ENCODE measurements at regions not wholly inside any gene's neighbourhood (a gene's known extent, or its start where the extent isn't known, plus 50 kb on each side); places are given as distances from the start of the nearest gene placed in this dataset.
A peak's percentile ranks its signal among the peaks of the same experiment; 100 is the strongest.

GRCh38 chr7:104264285-104264684, 56.5 kb upstream of the ORC5 start:
- Histone ChIP-seq H3K27ac (ENCODE audit: low read depth, low read length) (no peak overlapping the region), H2BK12ac (ENCODE audit: low read length) (no peak overlapping the region), H2BK120ac (ENCODE audit: insufficient read depth, low read length, poor library complexity) (no peak overlapping the region), H3K4me3 (ENCODE audit: low read depth, low read length) (no peak overlapping the region), H3K79me1 (ENCODE audit: low read length) (no peaks in the 10 kb centered on the region), H3K18ac (ENCODE audit: low read length) (no peak overlapping the region), H3K4ac (ENCODE audit: low read depth, low read length) (no peak overlapping the region), H2AK5ac (ENCODE audit: low read length) (no peak overlapping the region), H3K79me2 (ENCODE audit: control insufficient read depth, insufficient read depth, low read length, poor library complexity) (no peaks in the 10 kb centered on the region), H2BK5ac (ENCODE audit: low read depth, low read length, poor library complexity) (no peak overlapping the region), H3K23ac (ENCODE audit: low read length) (no peak overlapping the region), H2AFZ (ENCODE audit: insufficient read depth, low read length, poor library complexity) (no peak overlapping the region), H3K14ac (ENCODE audit: low read length) (no peak overlapping the region), H3K9me3 (ENCODE audit: insufficient read depth, low read depth, low read length) (no peaks in the 10 kb centered on the region), H4K91ac (ENCODE audit: low read depth, low read length) (no peak overlapping the region), H3K27me3 (ENCODE audit: insufficient read depth, low read length) (no peaks in the 10 kb centered on the region), H4K8ac (ENCODE audit: low read depth, low read length) (no peak overlapping the region), H3K4me2 (ENCODE audit: low read length) (no peak overlapping the region), H4K12ac (ENCODE audit: low read depth, low read length) (no peak overlapping the region), H3K36me3 (ENCODE audit: control insufficient read depth in 1 of 2, insufficient read depth in 2 of 2, low read length in 2 of 2) (no peaks in the 10 kb centered on the region), H3K4me1 (ENCODE audit: control insufficient read depth in 1 of 2, insufficient read depth in 2 of 2, low read length in 2 of 2) (no peaks in the 10 kb centered on the region), H3K9ac (ENCODE audit: low read length) (no peak overlapping the region)
- peak in 1 of 2 donors; percentile 9 for DNase-seq
- no CpG with 5 or more reads among the region's 3 CpGs for WGBS (ENCODE audit: extremely low coverage, insufficient coverage, insufficient read length)

- Histone ChIP-seq H3K79me1 (ENCODE audit: low read length) (no peaks in the 10 kb centered on the region), H2AFZ (ENCODE audit: insufficient read depth, low read length, poor library complexity) (no peak overlapping the region), H3K27me3 (ENCODE audit: insufficient read depth, low read length) (no peaks in the 10 kb centered on the region), H3K18ac (ENCODE audit: low read length) (no peak overlapping the region), H3K4me3 (ENCODE audit: low read depth, low read length) (no peak overlapping the region), H4K91ac (ENCODE audit: low read depth, low read length) (no peak overlapping the region), H3K9ac (ENCODE audit: low read length) (no peak overlapping the region), H2BK12ac (ENCODE audit: low read length) (no peak overlapping the region), H3K4ac (ENCODE audit: low read depth, low read length) (no peak overlapping the region), H3K27ac (ENCODE audit: low read depth, low read length) (no peak overlapping the region), H4K12ac (ENCODE audit: low read depth, low read length) (no peak overlapping the region), H3K36me3 (ENCODE audit: control insufficient read depth in 1 of 2, insufficient read depth in 2 of 2, low read length in 2 of 2) (no peaks in the 10 kb centered on the region), H3K14ac (ENCODE audit: low read length) (no peak overlapping the region), H2BK5ac (ENCODE audit: low read depth, low read length, poor library complexity) (no peak overlapping the region), H2BK120ac (ENCODE audit: insufficient read depth, low read length, poor library complexity) (no peak overlapping the region), H3K4me1 (ENCODE audit: control insufficient read depth in 1 of 2, insufficient read depth in 2 of 2, low read length in 2 of 2) (no peaks in the 10 kb centered on the region), H3K4me2 (ENCODE audit: low read length) (no peak overlapping the region), H3K79me2 (ENCODE audit: control insufficient read depth, insufficient read depth, low read length, poor library complexity) (no peaks in the 10 kb centered on the region), H4K8ac (ENCODE audit: low read depth, low read length) (no peak overlapping the region), H3K9me3 (ENCODE audit: insufficient read depth, low read depth, low read length) (no peaks in the 10 kb centered on the region), H2AK5ac (ENCODE audit: low read length) (no peak overlapping the region), H3K23ac (ENCODE audit: low read length) (no peak overlapping the region)
- DNase-seq, result peak in 1 of 2 donors; percentile 18
- no CpG with 5 or more reads among the region's 3 CpGs for WGBS (ENCODE audit: extremely low coverage, insufficient coverage, insufficient read length)
Measured at GRCh38 chr7:104267701-104268368, 60.0 kb upstream of the ORC5 start.

DNA sequence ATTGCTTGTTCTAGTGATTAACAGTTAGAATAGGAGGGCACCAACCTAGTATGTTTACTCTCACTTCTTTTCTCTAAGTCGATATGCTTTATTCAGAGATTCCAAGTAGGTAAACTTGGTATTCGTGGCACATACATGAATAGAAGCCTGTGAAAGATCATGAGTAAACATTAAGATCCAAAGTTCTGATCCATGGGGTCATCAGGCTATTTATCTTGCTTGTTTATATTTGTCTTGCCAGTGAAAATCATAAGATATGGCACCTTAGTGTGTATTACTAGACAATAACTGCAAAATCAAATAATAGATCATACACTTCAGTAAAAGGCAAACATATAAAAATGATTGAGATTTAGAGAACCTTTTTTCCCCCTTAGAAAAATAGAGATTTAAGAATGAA, 56.5 kb upstream of the LHFPL3 start:
- no peak overlapping the region for H3K23ac ChIP-seq (ENCODE audit: low read length)
- no peaks in the 10 kb centered on the region for H3K4me1 ChIP-seq (ENCODE audit: control insufficient read depth in 1 of 2, insufficient read depth in 2 of 2, low read length in 2 of 2)
- no peak overlapping the region for H2BK120ac ChIP-seq (ENCODE audit: insufficient read depth, low read length, poor library complexity)
- H3K27me3 ChIP-seq (ENCODE audit: insufficient read depth, low read length), result no peaks in the 10 kb centered on the region
- H3K4ac ChIP-seq (ENCODE audit: low read depth, low read length), result no peak overlapping the region
- no peak overlapping the region for H2AK5ac ChIP-seq (ENCODE audit: low read length)
- H2BK12ac ChIP-seq (ENCODE audit: low read length), result no peak overlapping the region
- DNase-seq, result no peak
- H3K18ac ChIP-seq (ENCODE audit: low read length), result no peak overlapping the region
- no peak overlapping the region for H2AFZ ChIP-seq (ENCODE audit: insufficient read depth, low read length, poor library complexity)
- H3K4me3 ChIP-seq (ENCODE audit: low read depth, low read length), result no peak overlapping the region
- H3K9ac ChIP-seq (ENCODE audit: low read length), result no peak overlapping the region
- H3K79me1 ChIP-seq (ENCODE audit: low read length), result no peaks in the 10 kb centered on the region
- no peak overlapping the region for H3K27ac ChIP-seq (ENCODE audit: low read depth, low read length)
- no peak overlapping the region for H3K4me2 ChIP-seq (ENCODE audit: low read length)
- no peaks in the 10 kb centered on the region for H3K36me3 ChIP-seq (ENCODE audit: control insufficient read depth in 1 of 2, insufficient read depth in 2 of 2, low read length in 2 of 2)
- no peak overlapping the region for H4K91ac ChIP-seq (ENCODE audit: low read depth, low read length)
- H3K9me3 ChIP-seq (ENCODE audit: insufficient read depth, low read depth, low read length), result peaks cover 1% of the 10 kb centered on the region
- WGBS (ENCODE audit: extremely low coverage, insufficient coverage, insufficient read length), result no CpG with 5 or more reads among the region's 2 CpGs
- no peak overlapping the region for H3K14ac ChIP-seq (ENCODE audit: low read length)
- no peak overlapping the region for H2BK5ac ChIP-seq (ENCODE audit: low read depth, low read length, poor library complexity)
- H4K8ac ChIP-seq (ENCODE audit: low read depth, low read length), result no peak overlapping the region
- H3K79me2 ChIP-seq (ENCODE audit: control insufficient read depth, insufficient read depth, low read length, poor library complexity), result no peaks in the 10 kb centered on the region
- H4K12ac ChIP-seq (ENCODE audit: low read depth, low read length), result no peak overlapping the region

GRCh38 chr7:104272767-104273384, 55.5 kb upstream of the LHFPL3 start:
- no peak overlapping the region for H4K8ac ChIP-seq (ENCODE audit: low read depth, low read length)
- H4K91ac ChIP-seq (ENCODE audit: low read depth, low read length), result no peak overlapping the region
- no peak overlapping the region for H3K27ac ChIP-seq (ENCODE audit: low read depth, low read length)
- H3K18ac ChIP-seq (ENCODE audit: low read length), result no peak overlapping the region
- H3K27me3 ChIP-seq (ENCODE audit: insufficient read depth, low read length), result no peaks in the 10 kb centered on the region
- no peak overlapping the region for H2BK5ac ChIP-seq (ENCODE audit: low read depth, low read length, poor library complexity)
- no peak overlapping the region for H3K4me2 ChIP-seq (ENCODE audit: low read length)
- H2BK12ac ChIP-seq (ENCODE audit: low read length), result no peak overlapping the region
- H3K4ac ChIP-seq (ENCODE audit: low read depth, low read length), result no peak overlapping the region
- no peak overlapping the region for H3K14ac ChIP-seq (ENCODE audit: low read length)
- H2AK5ac ChIP-seq (ENCODE audit: low read length), result no peak overlapping the region
- no peak overlapping the region for H2BK120ac ChIP-seq (ENCODE audit: insufficient read depth, low read length, poor library complexity)
- no peak overlapping the region for H3K9ac ChIP-seq (ENCODE audit: low read length)
- H3K4me1 ChIP-seq (ENCODE audit: control insufficient read depth in 1 of 2, insufficient read depth in 2 of 2, low read length in 2 of 2), result no peaks in the 10 kb centered on the region
- no peak overlapping the region for H3K4me3 ChIP-seq (ENCODE audit: low read depth, low read length)
- peaks cover 1% of the 10 kb centered on the region for H3K9me3 ChIP-seq (ENCODE audit: insufficient read depth, low read depth, low read length)
- H3K36me3 ChIP-seq (ENCODE audit: control insufficient read depth in 1 of 2, insufficient read depth in 2 of 2, low read length in 2 of 2), result no peaks in the 10 kb centered on the region
- H4K12ac ChIP-seq (ENCODE audit: low read depth, low read length), result no peak overlapping the region
- no peaks in the 10 kb centered on the region for H3K79me2 ChIP-seq (ENCODE audit: control insufficient read depth, insufficient read depth, low read length, poor library complexity)
- no peak overlapping the region for H2AFZ ChIP-seq (ENCODE audit: insufficient read depth, low read length, poor library complexity)
- DNase-seq, result peak in 1 of 2 donors; percentile 36
- no peak overlapping the region for H3K23ac ChIP-seq (ENCODE audit: low read length)
- WGBS (ENCODE audit: extremely low coverage, insufficient coverage, insufficient read length), result no CpG with 5 or more reads among the region's 5 CpGs
- no peaks in the 10 kb centered on the region for H3K79me1 ChIP-seq (ENCODE audit: low read length)
